ENCODE measurements at regions not wholly inside any gene's neighbourhood (a gene's known extent, or its start where the extent isn't known, plus 50 kb on each side); places are given as distances from the start of the nearest gene placed in this dataset.
"Not testable (repeated sequence)": the region's sequence is repeated elsewhere in the genome, so short reads cannot be mapped to it uniquely, and the experiment has no call there.

GRCh38 chr10:25076506-25077177 is 60.2 kb downstream of the THNSL1 start:
- DNase-seq: no peak

- DNase-seq: peak in 2 of 56 donors; percentile 7 to 31
Observed at GRCh38 chr10:25078658-25079431, 62.4 kb downstream of the THNSL1 start.

- DNase-seq: peak; percentile 7 to 95 (median 72)
Observed at GRCh38 chr10:25080880-25081581, 64.6 kb downstream of the THNSL1 start.

GRCh38 chr10:25082276-25083204 is 66.1 kb downstream of the THNSL1 start:
- peak in 2 of 56 donors; percentile 7 to 10 for DNase-seq

GRCh38 chr10:25083546-25084111 is 67.2 kb downstream of the THNSL1 start:
- DNase-seq: peak in 23 of 56 donors; percentile 5 to 68 (median 25)

- DNase-seq: no peak
Observed at GRCh38 chr10:25084447-25084846, 68.0 kb downstream of the THNSL1 start.

- no peak for DNase-seq
Observed at GRCh38 chr10:25094590-25094989, 78.2 kb downstream of the THNSL1 start.

GRCh38 chr10:25097669-25098411 is 77.0 kb upstream of the GPR158 start:
- no peak for DNase-seq

- DNase-seq: no peak
Observed at GRCh38 chr10:25100141-25100540, 74.7 kb upstream of the GPR158 start.

GRCh38 chr10:25101461-25102146 is 73.2 kb upstream of the GPR158 start:
- DNase-seq: no peak

GRCh38 chr10:25102147-25102822 is 72.5 kb upstream of the GPR158 start:
- DNase-seq: no peak

GRCh38 chr10:25103703-25104102 is 71.1 kb upstream of the GPR158 start:
- no peak for DNase-seq

- no peak for DNase-seq
Observed at GRCh38 chr10:25104441-25104840, 70.4 kb upstream of the GPR158 start.

GRCh38 chr10:25105262-25105661 is 69.5 kb upstream of the GPR158 start:
- no peak for DNase-seq

GRCh38 chr10:25105743-25106260 is 69.0 kb upstream of the GPR158 start:
- no peak for DNase-seq

GRCh38 chr10:25107756-25108155 is 67.0 kb upstream of the GPR158 start:
- DNase-seq: no peak

GRCh38 chr10:25109896-25110295 is 64.9 kb upstream of the GPR158 start:
- not testable (repeated sequence) for DNase-seq

GRCh38 chr10:25112016-25112415 is 62.8 kb upstream of the GPR158 start:
- DNase-seq: no peak
